Stromal cell of bone marrow (primary cell): ENCODE measurements at regions not wholly inside any gene's neighbourhood (a gene's known extent, or its start where the extent isn't known, plus 50 kb on each side); places are given as distances from the start of the nearest gene placed in this dataset.
"Not testable (repeated sequence)": the region's sequence is repeated elsewhere in the genome, so short reads cannot be mapped to it uniquely, and the experiment has no call there.

Experiments used
- DNase-seq: peaks from one replicate; pipeline ENCODE4 v3.0.0-alpha.2; 2012; ENCODE audit warnings: low read depth

GRCh38 chr4:126930059-126930458, 702.7 kb upstream of the INTU start:
- not testable (repeated sequence) for DNase-seq

GRCh38 chr4:126935801-126936200, 697.0 kb upstream of the INTU start:
- no peak for DNase-seq

- no peak for DNase-seq
Observed at GRCh38 chr4:126937342-126937741, 695.4 kb upstream of the INTU start.

GRCh38 chr4:126937846-126938422, 694.8 kb upstream of the INTU start:
- DNase-seq: no peak

- no peak for DNase-seq
Observed at GRCh38 chr4:126939401-126939800, 693.4 kb upstream of the INTU start.

GRCh38 chr4:126947536-126947935, 685.2 kb upstream of the INTU start:
- no peak for DNase-seq

DNA sequence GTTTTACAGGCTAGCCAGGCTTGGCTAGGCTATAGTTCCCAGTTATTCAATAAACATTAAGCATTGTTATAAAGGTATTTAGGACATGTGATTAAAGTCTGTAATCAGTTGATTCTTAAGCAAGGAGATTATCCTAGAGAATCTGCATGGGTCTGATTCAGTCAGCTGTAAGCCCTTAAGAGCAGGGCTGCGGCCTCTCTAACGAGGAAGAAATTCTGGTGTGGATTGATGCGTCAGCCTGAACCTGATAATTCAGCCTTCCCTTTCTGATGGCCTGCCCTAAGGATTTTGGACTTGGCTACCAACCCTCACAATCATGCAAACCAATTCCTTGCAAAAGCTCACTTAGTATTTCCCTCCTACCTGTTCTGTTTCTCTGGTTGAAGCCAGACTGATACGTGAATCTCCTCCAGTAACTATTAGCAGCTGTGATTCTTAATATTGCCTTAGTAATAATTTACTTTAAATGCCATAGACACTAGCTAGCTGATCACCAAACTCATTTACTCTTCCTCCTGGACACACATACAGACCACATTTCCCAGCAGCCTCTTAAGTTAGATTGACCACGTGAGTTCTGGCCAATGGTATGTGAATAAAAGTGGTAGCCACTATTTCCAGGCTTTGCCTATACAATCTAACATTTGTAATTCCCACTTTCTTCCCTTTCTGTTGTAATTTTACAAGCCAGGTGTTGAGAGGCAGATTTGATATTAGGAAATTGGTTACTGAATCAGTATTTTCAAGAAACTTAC, 678.0 kb upstream of the INTU start:
- no peak for DNase-seq

DNA sequence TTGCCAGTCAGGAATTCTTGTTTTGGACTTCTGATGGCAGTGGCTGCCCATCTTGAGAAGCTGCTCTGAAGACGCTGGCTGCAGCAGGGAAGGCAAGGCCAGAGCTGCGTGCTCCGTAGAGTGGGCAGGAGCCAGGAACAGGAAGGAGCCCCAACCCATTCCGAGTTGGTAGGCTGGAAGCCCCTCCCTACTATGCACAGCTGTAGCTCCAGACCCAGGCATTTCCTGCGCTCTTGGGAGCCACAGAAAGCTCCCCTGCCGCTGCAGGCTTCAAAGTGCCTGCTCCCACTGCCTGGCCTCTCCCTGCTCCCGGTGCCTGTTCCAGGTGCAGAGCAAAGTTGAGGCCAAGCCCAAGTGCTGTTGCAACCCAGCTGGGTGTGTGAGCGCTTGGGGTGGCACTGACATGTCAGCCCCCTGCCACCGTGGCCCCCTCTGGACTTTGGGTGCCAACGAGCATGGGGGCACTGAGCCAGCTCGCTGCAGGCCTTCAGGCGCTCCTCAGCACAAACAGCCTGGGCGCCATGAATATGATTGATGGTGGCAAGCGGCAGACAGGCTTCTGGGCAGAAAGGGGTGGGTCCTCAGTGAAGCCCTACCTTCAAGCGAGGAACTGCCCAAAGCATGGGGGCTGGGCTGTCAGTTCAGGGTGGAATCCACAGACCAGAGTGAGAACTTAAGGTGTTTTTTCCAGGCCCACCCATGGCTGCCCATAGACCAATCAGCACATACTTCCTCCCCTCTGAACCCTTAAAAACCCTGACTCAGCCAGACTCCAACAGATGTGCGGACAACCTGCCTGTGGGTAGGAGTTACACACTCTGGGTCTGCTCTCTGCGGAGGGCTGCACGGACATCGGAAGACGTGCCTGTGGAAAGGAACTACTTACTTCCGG, 677.2 kb upstream of the INTU start:
- DNase-seq: no peak

- DNase-seq: no peak
Observed at GRCh38 chr4:126956184-126956897, 676.4 kb upstream of the INTU start.

DNA sequence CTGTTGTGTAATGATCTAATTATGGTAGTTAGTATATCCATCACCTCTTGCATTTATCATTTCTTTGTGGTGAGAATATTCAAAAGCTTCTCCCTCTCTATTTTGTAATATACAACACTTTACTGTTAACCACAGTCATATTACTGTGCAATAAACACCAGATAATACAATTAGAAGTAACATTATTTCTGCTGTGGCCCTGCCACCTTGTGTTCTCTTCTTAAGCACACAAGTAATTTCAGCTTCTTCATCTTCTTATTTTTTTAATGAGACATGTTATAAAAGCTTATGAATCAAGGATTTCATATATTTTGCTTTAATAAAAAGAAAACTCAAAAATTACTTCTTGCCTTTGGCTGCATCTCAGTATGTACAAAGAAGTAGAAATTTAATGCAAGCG, 675.2 kb upstream of the INTU start:
- DNase-seq: peak; percentile 24

DNA sequence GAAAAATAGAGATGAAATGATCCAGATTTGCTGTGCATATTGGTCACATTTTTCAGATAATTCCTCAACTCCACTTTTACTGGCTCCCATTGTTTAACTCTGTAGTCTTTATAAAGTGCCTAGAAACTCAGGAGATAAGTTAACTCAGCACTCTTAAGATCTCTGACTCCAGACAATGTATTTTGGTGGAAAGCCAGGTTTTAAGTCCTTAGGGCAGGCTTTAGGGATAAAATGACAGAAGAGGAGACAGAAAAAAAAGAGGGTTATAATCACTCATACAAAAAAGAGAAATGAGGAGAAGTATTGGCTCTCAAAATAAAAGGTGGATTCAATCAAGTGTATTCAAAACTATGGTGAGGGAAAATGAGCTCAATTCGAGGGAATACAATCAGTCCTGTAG, 674.8 kb upstream of the INTU start:
- no peak for DNase-seq

DNA sequence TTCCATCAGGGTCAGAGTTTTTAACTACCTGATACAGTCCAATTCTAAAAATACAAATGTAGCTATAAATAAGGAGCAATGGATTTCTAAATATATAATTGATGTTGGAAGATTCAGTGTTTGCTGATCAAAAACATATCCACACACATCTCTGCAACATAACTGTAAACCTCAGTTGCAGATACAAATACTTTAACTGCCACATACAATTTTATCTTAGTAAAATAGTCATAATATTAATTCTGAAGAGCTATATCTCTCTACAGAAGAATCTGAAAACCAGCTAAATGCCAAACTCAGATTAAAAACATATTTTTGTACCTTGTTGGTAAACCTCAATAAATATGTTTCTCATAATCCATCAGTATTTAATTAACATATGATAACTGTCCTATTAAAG, 674.3 kb upstream of the INTU start:
- no peak for DNase-seq

GRCh38 chr4:126959056-126959745, 673.6 kb upstream of the INTU start:
- no peak for DNase-seq

- DNase-seq: no peak
Observed at GRCh38 chr4:126960760-126961159, 672.0 kb upstream of the INTU start.

- no peak for DNase-seq
Observed at GRCh38 chr4:126961661-126962060, 671.1 kb upstream of the INTU start.

DNA sequence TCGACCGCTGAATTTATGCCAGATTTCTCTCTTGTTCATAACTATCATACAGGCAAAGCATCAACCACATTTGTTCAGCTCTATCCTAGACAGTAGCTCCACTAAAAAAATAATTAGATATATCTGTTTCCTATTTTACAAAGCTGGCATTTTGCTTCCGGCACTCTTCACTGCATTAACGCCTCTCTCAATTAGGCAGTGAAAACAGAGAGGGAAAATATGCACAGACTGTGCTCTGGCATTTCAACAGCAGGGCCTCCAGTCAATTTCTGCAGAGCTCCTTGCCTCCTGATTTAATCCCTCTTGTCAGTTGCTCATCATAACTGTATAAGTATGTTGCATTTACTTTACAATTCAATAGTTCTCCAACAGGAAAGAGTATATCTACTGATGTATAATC, 666.9 kb upstream of the INTU start:
- DNase-seq: no peak

- no peak for DNase-seq
Observed at GRCh38 chr4:126969360-126970235, 663.2 kb upstream of the INTU start.

DNA sequence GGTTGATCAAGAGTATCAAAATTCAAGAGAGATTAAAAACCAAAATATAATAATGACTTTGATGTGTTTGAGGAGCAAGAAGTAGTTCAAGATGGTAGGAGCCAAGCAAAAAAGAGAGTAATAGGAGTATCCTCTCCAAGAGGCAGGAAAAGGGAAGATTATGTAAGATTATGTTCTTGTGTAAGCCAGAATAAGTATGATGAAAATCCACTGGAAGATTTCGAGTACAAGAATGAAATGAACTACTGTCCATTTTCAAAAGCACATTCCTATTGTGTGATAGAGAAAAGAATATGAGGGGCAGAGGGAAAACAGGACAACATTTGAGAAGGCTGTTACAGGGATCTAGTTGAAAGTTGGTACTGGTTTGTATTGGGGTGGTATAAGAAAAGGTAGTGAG, 659.6 kb upstream of the INTU start:
- no peak for DNase-seq

DNA sequence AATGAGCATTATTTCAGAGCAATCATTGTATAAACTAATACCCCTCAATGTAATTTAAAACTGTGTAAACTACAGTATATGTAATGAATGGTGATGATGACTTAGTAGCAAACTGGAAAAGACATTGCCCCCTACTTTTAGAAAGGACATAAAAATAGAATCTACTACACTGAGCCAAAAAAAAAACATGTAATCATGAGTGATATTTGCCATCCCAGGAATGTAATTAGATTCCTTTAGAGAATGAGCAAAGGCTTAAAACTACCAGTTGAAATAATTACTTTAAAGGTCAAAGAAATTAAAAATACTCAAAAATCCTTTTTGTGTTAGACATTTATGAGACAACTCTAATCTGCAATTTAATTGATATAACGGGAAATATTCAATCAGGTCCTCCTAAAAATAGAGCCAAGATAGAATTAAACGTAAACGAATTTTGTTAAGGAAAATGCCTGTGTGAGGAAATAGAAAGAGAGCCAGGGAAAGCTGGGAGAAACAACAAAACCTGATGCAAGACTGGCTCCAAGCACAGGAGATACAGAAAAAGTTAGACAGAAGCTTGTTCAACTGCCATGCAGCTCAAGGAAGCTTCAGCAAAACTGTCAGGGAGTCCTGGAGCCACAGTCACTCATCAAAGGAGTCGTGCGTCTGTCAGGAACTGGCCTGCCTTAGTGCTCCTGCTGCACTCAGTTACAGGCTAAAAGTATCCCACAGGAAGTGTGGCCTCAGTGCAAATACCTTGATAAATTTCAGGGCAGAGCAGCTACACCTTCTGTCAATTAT, 655.7 kb upstream of the INTU start:
- no peak for DNase-seq

DNA sequence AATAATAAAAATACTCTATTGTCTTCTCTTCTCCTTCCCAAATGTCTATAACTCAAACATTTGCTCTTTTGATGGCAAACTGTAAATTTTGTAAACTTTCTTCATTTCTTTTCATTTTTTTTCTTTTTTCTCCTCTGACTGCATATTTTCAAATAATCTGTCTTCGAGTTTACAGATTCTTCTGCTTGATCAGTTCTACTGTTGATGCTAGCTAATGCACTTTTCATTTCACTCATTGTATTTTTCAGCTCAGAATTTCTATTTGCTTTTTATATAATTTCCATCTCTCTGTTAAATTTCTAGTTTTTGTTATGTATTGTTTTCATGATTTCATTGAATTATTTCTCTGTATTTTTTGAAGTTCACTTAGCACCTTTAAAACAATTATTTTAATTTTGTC, 646.8 kb upstream of the INTU start:
- no peak for DNase-seq
